Hepatocyte (in vitro differentiated cells): ENCODE measurements at regions not wholly inside any gene's neighbourhood (a gene's known extent, or its start where the extent isn't known, plus 50 kb on each side); places are given as distances from the start of the nearest gene placed in this dataset.
"Not testable (repeated sequence)": the region's sequence is repeated elsewhere in the genome, so short reads cannot be mapped to it uniquely, and the experiment has no call there.

ENCODE experiments used
- DNase-seq: peaks from one replicate; pipeline ENCODE4 v3.0.0-alpha.2; 2016; ENCODE audit warnings: low spot score
- H2AFZ ChIP-seq: fragments of 200-600 bp; sonication (generic); 2 replicates; pipeline ENCODE4 v1.6.0; 2016; ENCODE audit warnings: antibody characterized with exemption, mild to moderate bottlenecking
- H3K27ac ChIP-seq: fragments of 200-600 bp; sonication (generic); 2 replicates; pipeline ENCODE4 v1.5.1; 2016; ENCODE audit warnings: mild to moderate bottlenecking
- H3K27me3 ChIP-seq: fragments of 200-600 bp; sonication (generic); 2 replicates; pipeline ENCODE4 v1.6.1; 2016
- H3K36me3 ChIP-seq: fragments of 200-600 bp; sonication (generic); replicated peaks from 2 replicates; pipeline ENCODE4 v1.5.1; 2016; ENCODE audit warnings: low read depth; ENCODE audit not compliant: insufficient read depth
- H3K4me1 ChIP-seq: fragments of 200-600 bp; sonication (generic); 2 replicates; pipeline ENCODE4 v1.5.1; 2016; ENCODE audit warnings: mild to moderate bottlenecking, moderate library complexity; ENCODE audit not compliant: insufficient read depth
- H3K4me2 ChIP-seq: fragments of 200-600 bp; sonication (generic); 2 replicates; pipeline ENCODE4 v1.6.0; 2016
- H3K4me3 ChIP-seq: fragments of 200-600 bp; sonication (generic); 2 replicates; pipeline ENCODE4 v1.5.1; 2016; ENCODE audit warnings: mild to moderate bottlenecking
- H3K79me2 ChIP-seq: fragments of 200-600 bp; sonication (generic); 2 replicates; pipeline ENCODE4 v1.6.0; 2017; ENCODE audit warnings: mild to moderate bottlenecking
- H3K9me2 ChIP-seq: fragments of 200-600 bp; sonication (generic); replicated peaks from 2 replicates; pipeline ENCODE4 v1.6.0; 2017; ENCODE audit warnings: mild to moderate bottlenecking; ENCODE audit not compliant: insufficient read depth
- H3K9me3 ChIP-seq: fragments of 200-600 bp; sonication (generic); 2 replicates; pipeline ENCODE4 v1.5.1; 2016; ENCODE audit warnings: low read depth, mild to moderate bottlenecking
- H4K20me1 ChIP-seq: fragments of 200-600 bp; sonication (generic); 2 replicates; pipeline ENCODE4 v1.6.0; 2016; ENCODE audit warnings: mild to moderate bottlenecking; ENCODE audit not compliant: insufficient read depth, poor library complexity, severe bottlenecking
- CTCF ChIP-seq: fragments of 200-600 bp; sonication (generic); IDR thresholded peaks from 2 replicates; pipeline ENCODE4 v1.5.1; 2016; ENCODE audit warnings: antibody characterized with exemption, mild to moderate bottlenecking; ENCODE audit not compliant: poor library complexity
- EZH2 ChIP-seq: fragments of 200-600 bp; sonication (generic); IDR thresholded peaks from 2 replicates; pipeline ENCODE4 v1.6.1; 2016; ENCODE audit warnings: antibody characterized with exemption, mild to moderate bottlenecking, borderline replicate concordance
- EZH2phosphoT487 ChIP-seq: fragments of 200-600 bp; sonication (generic); IDR thresholded peaks from one replicate; pipeline ENCODE4 v1.6.1; 2018; ENCODE audit warnings: antibody characterized with exemption, mild to moderate bottlenecking, low read depth, moderate library complexity; ENCODE audit not compliant: unreplicated experiment, severe bottlenecking
- WGBS: methylation state at CpG from one replicate; pipeline ENCODE4 v1.1.6; 2016; ENCODE audit warnings: low lambda C conversion rate; ENCODE audit errors: missing lambda C conversion rate; 5-methylcytosine and 5-hydroxymethylcytosine counted together

- H3K4me1 ChIP-seq, result no peaks in the 10 kb centered on the region
- H3K4me2 ChIP-seq, result no peak overlapping the region
- H4K20me1 ChIP-seq, result no peaks in the 10 kb centered on the region
- H3K27me3 ChIP-seq, result no peaks in the 10 kb centered on the region
- H3K4me3 ChIP-seq, result no peak overlapping the region
- H3K79me2 ChIP-seq, result no peaks in the 10 kb centered on the region
- TF ChIP-seq EZH2phosphoT487 (no peak), EZH2 (no peak), CTCF (no peak)
- no peaks in the 10 kb centered on the region for H3K9me3 ChIP-seq
- H3K9me2 ChIP-seq, result no peaks in the 10 kb centered on the region
- H3K36me3 ChIP-seq, result no peaks in the 10 kb centered on the region
- H3K27ac ChIP-seq, result no peak overlapping the region
- 87% methylated on average over 1 of the region's 1 CpG for WGBS
- DNase-seq, result no peak
- H2AFZ ChIP-seq, result no peak overlapping the region
These were observed 404.7 kb upstream of the RORB start for GRCh38 chr9:74092491-74092834.

GRCh38 chr9:74094037-74094436, 403.1 kb upstream of the RORB start:
- not testable (repeated sequence) for DNase-seq, H3K9me3 ChIP-seq, H3K27me3 ChIP-seq, H4K20me1 ChIP-seq, H2AFZ ChIP-seq, H3K4me1 ChIP-seq, H3K36me3 ChIP-seq, H3K4me2 ChIP-seq, H3K79me2 ChIP-seq, H3K9me2 ChIP-seq, H3K4me3 ChIP-seq, H3K27ac ChIP-seq
- 100% methylated on average over 1 of the region's 1 CpG for WGBS

- no peaks in the 10 kb centered on the region for H3K27me3 ChIP-seq
- TF ChIP-seq CTCF (no peak), EZH2phosphoT487 (no peak)
- no peaks in the 10 kb centered on the region for H4K20me1 ChIP-seq
- no peak overlapping the region for H3K27ac ChIP-seq
- WGBS, result 76% methylated on average over 1 of the region's 1 CpG
- no peaks in the 10 kb centered on the region for H3K9me2 ChIP-seq
- H3K4me3 ChIP-seq, result no peak overlapping the region
- no peaks in the 10 kb centered on the region for H3K9me3 ChIP-seq
- H2AFZ ChIP-seq, result no peak overlapping the region
- H3K4me2 ChIP-seq, result no peak overlapping the region
- no peaks in the 10 kb centered on the region for H3K79me2 ChIP-seq
- H3K36me3 ChIP-seq, result no peaks in the 10 kb centered on the region
- no peaks in the 10 kb centered on the region for H3K4me1 ChIP-seq
- no peak for DNase-seq
These were observed 402.4 kb upstream of the RORB start for GRCh38 chr9:74094766-74095165.

GRCh38 chr9:74095925-74096324, 401.2 kb upstream of the RORB start:
- Histone ChIP-seq H3K9me2 (no peaks in the 10 kb centered on the region), H3K27me3 (no peaks in the 10 kb centered on the region), H3K4me1 (no peaks in the 10 kb centered on the region), H3K9me3 (no peaks in the 10 kb centered on the region), H3K4me3 (no peak overlapping the region), H3K27ac (no peak overlapping the region), H4K20me1 (no peaks in the 10 kb centered on the region), H3K36me3 (no peaks in the 10 kb centered on the region), H2AFZ (no peak overlapping the region), H3K79me2 (no peaks in the 10 kb centered on the region), H3K4me2 (no peak overlapping the region)
- no peak for TF ChIP-seq EZH2phosphoT487
- TF ChIP-seq CTCF, result no peak
- TF ChIP-seq EZH2, result no peak
- DNase-seq, result no peak
- 89% methylated on average over 2 of the region's 2 CpGs for WGBS
